HG03135 (cell line): ENCODE measurements at regions not wholly inside any gene's neighbourhood (a gene's known extent, or its start where the extent isn't known, plus 50 kb on each side); places are given as distances from the start of the nearest gene placed in this dataset.
"Not testable (repeated sequence)": the region's sequence is repeated elsewhere in the genome, so short reads cannot be mapped to it uniquely, and the experiment has no call there.

ENCODE experiments used
- ATAC-seq: cut with Tn5 transposase; IDR thresholded peaks from one replicate; pipeline ENCODE4 v1.9.1; 2021; ENCODE audit warnings: mild to moderate bottlenecking, moderate library complexity; ENCODE audit not compliant: unreplicated experiment

DNA sequence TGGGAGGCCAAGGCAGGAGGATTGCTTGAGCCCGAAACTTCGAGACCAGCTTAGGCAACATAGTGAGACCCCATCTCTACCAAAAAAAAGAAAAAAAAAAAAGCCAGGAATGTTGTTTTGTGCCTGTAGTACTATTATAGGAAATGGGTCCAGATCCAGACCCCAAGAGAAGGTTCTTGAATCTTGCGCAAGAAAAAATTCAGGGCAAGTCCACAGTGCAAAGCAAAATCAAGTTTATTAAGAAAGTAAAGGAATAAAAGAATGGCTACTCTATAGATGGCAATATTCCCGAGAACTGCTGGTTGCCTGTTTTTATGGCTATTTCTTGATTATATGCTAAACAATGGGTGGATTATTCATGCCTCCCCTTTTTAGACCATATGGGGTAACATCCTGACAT is 51.2 kb upstream of the RDX start:
- no peak for ATAC-seq

DNA sequence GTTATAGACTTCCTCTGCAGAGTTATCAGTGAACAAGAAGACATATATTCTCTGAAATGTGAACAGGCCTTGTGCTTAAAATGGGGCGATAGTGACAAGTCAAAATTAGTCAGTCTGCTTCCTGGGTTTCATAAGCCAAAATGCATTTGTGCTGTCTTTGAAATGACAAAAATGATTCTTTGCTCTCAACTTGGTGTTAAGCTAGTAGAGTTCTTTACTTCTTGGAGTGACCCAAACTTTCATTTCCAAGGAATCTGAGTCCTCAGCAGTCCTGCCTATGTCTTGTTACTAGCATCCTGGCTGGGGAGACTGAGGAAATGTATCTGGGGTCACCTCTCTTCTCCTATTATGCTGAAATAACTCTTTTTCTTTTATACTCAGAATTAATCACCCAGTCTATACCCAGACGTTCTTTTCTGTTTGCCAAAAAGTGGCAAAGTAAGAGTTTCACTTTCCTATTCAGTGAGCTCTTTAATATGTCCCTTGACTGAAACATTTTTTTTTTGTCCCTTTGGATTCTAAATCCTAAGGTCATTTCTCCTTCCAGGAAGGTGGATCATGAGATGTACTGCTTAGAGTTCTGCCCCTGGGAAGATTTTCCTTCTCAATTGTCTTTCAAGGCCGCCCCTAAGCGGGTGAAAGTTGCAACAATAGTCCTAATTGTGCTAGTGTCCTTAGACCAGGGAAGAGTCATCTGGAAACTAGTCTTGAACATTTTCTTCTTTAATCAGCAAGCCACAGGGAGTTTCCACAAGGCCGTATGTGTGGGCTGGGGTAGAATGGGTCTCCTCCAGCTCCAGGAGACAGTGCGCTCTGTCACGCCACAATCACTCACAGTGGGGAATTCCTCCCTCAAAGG is 53.0 kb upstream of the RDX start:
- peak; percentile 73 for ATAC-seq

GRCh38 chr11:110349997-110350383 is 53.6 kb upstream of the RDX start:
- ATAC-seq: not testable (repeated sequence)

- no peak for ATAC-seq
These were observed 58.8 kb upstream of the RDX start for GRCh38 chr11:110355011-110355744.

- ATAC-seq: no peak
These were observed 60.6 kb upstream of the RDX start for GRCh38 chr11:110356762-110357671.

DNA sequence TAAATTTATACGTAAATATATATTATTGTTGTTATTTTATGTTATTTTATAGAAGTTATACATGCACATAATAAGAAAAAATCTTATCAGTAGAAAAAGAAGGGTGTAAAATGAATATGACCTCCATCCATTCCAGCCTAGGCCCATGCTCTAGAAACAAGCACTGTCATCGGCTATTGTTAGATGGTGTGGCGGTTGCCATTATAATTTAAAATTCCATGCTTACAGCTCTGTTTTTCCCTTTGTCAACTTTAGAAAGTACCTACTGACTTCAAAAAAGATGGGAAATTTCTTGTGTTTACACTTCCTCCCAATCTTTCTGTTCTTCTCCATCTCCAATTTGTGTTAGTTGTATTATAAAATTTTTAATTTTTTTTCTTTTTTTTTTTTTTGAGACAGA is 61.9 kb upstream of the RDX start:
- no peak for ATAC-seq

DNA sequence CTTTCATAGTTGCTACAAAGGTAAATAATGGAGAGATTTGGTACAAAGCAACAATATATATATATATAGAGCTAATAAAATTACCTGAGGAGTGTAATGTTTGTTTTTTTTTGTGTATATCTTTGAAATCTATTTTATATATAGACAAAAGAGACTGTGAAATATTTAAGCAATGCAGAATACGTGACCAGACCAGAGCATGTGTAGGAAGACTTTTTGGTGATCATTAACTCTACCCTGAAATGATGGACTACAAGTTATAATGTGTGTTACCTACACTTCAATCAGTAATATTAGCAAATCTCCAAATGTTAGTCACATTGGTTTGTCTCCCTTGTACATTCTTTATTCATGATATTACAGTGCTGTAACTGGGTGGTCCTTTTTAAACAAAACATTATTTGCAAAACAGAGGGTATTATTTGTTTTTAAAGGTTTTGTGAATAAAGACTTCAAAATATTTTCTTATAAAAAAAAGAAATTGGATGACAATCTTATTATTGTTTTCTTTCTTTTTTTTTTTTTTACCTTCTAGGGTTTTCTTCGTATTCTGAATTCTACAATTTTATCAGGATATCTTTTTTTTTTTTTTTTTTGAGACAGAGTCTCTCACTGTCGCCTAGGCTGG is 64.5 kb upstream of the RDX start:
- ATAC-seq: not testable (repeated sequence)

GRCh38 chr11:110362971-110363509 is 66.6 kb upstream of the RDX start:
- ATAC-seq: no peak

DNA sequence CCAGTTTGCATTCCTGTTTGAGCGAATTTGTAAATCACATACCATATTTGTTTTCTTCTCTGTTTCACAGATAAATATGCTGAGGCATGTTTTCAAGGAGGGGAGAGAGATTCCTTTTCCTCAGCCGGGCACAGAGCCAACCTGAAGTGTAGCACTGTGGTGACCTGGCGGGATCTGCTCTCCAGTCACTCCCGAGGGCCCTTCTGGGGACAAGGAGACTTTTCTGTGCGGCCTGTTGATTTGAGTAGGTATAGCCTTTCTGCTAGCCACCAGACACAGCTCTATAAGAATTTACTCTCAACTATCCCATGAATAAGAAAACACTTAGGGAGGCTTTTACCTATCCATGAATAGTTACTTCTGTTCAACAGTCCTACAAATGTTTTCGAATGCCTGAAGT is 63.5 kb upstream of the FDX1 start:
- no peak for ATAC-seq

GRCh38 chr11:110367571-110367970 is 62.2 kb upstream of the FDX1 start:
- no peak for ATAC-seq

- ATAC-seq: no peak
These were observed 58.7 kb upstream of the FDX1 start for GRCh38 chr11:110371084-110371483.

- ATAC-seq: peak; percentile 91
These were observed 56.6 kb upstream of the FDX1 start for GRCh38 chr11:110373051-110373702.

GRCh38 chr11:110374921-110375320 is 54.8 kb upstream of the FDX1 start:
- ATAC-seq: no peak

DNA sequence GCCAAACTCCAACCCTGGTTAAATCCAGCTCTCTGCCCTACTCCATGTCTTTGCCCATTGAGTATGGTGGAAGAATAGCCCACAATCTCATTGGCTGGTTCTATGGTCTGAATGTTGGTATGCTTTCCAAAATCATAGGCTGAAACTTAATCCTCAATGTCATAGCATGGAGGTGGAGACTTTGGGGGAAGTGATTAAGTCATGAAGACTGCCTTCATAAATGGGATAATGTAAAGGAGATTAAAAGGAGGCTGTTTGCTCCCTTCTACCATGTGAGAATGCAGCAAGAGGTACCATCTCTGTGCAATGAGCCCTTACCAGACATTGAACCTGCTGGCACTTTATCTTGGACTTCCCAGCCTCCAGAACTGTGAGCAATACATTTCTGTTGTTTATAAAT is 54.4 kb upstream of the FDX1 start:
- ATAC-seq: no peak

- ATAC-seq: no peak
These were observed 53.7 kb upstream of the FDX1 start for GRCh38 chr11:110376021-110376420.

- ATAC-seq: no peak
These were observed 52.9 kb upstream of the FDX1 start for GRCh38 chr11:110376711-110377324.

DNA sequence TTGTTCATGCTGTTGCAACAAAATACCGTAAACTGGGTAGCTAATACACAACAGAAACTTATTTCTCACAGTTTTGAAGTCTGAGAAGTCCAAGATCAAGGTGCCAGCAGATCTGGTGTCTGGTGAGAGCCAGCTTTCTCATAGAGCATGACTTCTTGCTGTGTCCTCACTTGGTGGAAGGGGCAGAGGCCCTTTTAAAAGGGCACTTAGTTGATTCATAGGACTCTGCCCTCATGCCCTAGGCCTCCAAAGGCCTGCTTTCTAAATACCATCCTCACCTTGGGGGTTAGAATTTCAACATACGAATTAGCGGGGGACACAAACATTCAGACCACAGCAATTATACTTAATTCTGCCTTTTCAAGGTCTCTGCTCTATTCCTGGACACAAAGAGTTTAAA is 52.3 kb upstream of the FDX1 start:
- ATAC-seq: no peak

DNA sequence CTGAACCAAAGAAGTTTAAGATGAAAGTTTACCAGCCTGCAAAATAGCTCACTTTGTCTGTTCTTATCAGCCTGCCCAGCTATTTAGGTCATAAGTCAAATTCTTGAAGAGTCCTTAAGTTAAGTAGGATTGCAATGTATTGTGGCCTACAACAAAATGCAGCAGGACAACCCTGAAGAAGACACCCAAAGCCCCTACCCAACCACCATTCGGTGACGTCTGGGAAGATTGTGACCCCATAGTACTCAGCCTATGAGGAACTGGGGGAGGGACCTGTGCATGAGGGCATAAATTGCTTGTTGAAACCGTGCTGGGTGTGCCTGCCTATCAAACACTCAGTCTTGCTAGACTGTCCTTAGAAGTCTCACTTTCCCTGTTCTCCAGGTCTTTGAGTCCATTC is 50.5 kb upstream of the FDX1 start:
- ATAC-seq: no peak

- no peak for ATAC-seq
These were observed 49.8 kb upstream of the FDX1 start for GRCh38 chr11:110379936-110380335.
